DOHH2 (cell line): ENCODE measurements at regions not wholly inside any gene's neighbourhood (a gene's known extent, or its start where the extent isn't known, plus 50 kb on each side); places are given as distances from the start of the nearest gene placed in this dataset.

Experiments
- EZH2phosphoT487 ChIP-seq: fragments of 200-600 bp; sonication (generic); IDR thresholded peaks from 2 replicates; pipeline ENCODE4 v1.6.1; 2017; ENCODE audit warnings: borderline replicate concordance, mild to moderate bottlenecking, antibody characterized with exemption, low read length, moderate library complexity, mixed read lengths
- TF ChIP-seq, protein P1 (sequence below): fragments of 200-600 bp; sonication (generic); IDR thresholded peaks from one replicate; pipeline ENCODE4 v1.5.1; 2014; ENCODE audit warnings: antibody characterized with exemption, mild to moderate bottlenecking, low read depth, low read length; ENCODE audit not compliant: poor library complexity, severe bottlenecking

DNA sequence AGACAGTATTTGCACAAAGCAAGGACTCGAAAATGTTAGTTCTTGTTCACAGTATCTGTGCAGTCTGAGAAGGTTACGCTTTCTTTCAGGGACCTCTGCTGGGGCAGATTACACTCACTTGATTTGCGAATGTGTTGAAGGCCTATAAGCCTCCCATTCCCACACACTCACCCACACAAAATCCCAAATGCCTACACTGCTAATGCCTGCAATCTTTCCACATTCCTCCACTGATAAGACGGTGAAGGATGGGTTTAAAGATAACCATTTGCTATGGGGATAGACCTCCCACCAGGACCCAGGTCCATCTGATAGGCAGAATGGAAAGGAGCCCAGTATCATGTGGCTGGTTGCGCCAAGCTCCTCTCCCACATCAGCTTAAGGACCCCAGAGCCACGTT is 394.9 kb upstream of the SALL1 start:
- TF ChIP-seq, protein P1, sequence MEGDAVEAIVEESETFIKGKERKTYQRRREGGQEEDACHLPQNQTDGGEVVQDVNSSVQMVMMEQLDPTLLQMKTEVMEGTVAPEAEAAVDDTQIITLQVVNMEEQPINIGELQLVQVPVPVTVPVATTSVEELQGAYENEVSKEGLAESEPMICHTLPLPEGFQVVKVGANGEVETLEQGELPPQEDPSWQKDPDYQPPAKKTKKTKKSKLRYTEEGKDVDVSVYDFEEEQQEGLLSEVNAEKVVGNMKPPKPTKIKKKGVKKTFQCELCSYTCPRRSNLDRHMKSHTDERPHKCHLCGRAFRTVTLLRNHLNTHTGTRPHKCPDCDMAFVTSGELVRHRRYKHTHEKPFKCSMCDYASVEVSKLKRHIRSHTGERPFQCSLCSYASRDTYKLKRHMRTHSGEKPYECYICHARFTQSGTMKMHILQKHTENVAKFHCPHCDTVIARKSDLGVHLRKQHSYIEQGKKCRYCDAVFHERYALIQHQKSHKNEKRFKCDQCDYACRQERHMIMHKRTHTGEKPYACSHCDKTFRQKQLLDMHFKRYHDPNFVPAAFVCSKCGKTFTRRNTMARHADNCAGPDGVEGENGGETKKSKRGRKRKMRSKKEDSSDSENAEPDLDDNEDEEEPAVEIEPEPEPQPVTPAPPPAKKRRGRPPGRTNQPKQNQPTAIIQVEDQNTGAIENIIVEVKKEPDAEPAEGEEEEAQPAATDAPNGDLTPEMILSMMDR: no peak
- TF ChIP-seq EZH2phosphoT487: no peak
